GM19043 (cell line): ENCODE measurements at regions not wholly inside any gene's neighbourhood (a gene's known extent, or its start where the extent isn't known, plus 50 kb on each side); places are given as distances from the start of the nearest gene placed in this dataset.

Source experiments
- ATAC-seq: cut with Tn5 transposase; IDR thresholded peaks from one replicate; pipeline ENCODE4 v1.9.1; 2021; ENCODE audit warnings: low read depth; ENCODE audit not compliant: unreplicated experiment

GRCh38 chr14:30295980-30296379, 263.0 kb upstream of the G2E3 start:
- ATAC-seq, result no peak

- ATAC-seq, result no peak
Measured at GRCh38 chr14:30296931-30297405, 262.0 kb upstream of the G2E3 start.

- ATAC-seq, result no peak
Measured at GRCh38 chr14:30297876-30298795, 260.8 kb upstream of the G2E3 start.

GRCh38 chr14:30299915-30300314, 259.0 kb upstream of the G2E3 start:
- ATAC-seq, result no peak

GRCh38 chr14:30303350-30303749, 255.6 kb upstream of the G2E3 start:
- no peak for ATAC-seq

GRCh38 chr14:30305346-30305745, 253.6 kb upstream of the G2E3 start:
- ATAC-seq, result no peak

- no peak for ATAC-seq
Measured at GRCh38 chr14:30309405-30309804, 249.6 kb upstream of the G2E3 start.

GRCh38 chr14:30312214-30312613, 246.7 kb upstream of the G2E3 start:
- no peak for ATAC-seq

GRCh38 chr14:30317729-30318128, 241.2 kb upstream of the G2E3 start:
- no peak for ATAC-seq

GRCh38 chr14:30322819-30323218, 236.1 kb upstream of the G2E3 start:
- ATAC-seq, result no peak

- no peak for ATAC-seq
Measured at GRCh38 chr14:30330033-30330432, 228.9 kb upstream of the G2E3 start.

GRCh38 chr14:30330445-30330844, 228.5 kb upstream of the G2E3 start:
- ATAC-seq, result no peak

- no peak for ATAC-seq
Measured at GRCh38 chr14:30331030-30331429, 227.9 kb upstream of the G2E3 start.

GRCh38 chr14:30332374-30332773, 226.6 kb upstream of the G2E3 start:
- ATAC-seq, result no peak

- no peak for ATAC-seq
Measured at GRCh38 chr14:30333934-30334333, 225.0 kb upstream of the G2E3 start.

GRCh38 chr14:30337456-30337855, 221.5 kb upstream of the G2E3 start:
- ATAC-seq, result no peak

GRCh38 chr14:30339311-30339901, 219.6 kb upstream of the G2E3 start:
- no peak for ATAC-seq

GRCh38 chr14:30340495-30340894, 218.5 kb upstream of the G2E3 start:
- ATAC-seq, result no peak

GRCh38 chr14:30345511-30345910, 213.4 kb upstream of the G2E3 start:
- ATAC-seq, result no peak

GRCh38 chr14:30348445-30348844, 210.5 kb upstream of the G2E3 start:
- no peak for ATAC-seq

GRCh38 chr14:30349520-30349919, 209.4 kb upstream of the G2E3 start:
- ATAC-seq, result no peak

GRCh38 chr14:30354439-30354838, 204.5 kb upstream of the G2E3 start:
- ATAC-seq, result no peak
